ENCODE measurements at regions not wholly inside any gene's neighbourhood (a gene's known extent, or its start where the extent isn't known, plus 50 kb on each side); places are given as distances from the start of the nearest gene placed in this dataset.

- TF ChIP-seq CTCF (IDR thresholded peaks at IDR 0.05), result no peak
- no peak for TF ChIP-seq POLR2A (IDR thresholded peaks at IDR 0.05)
- TF ChIP-seq EP300 (IDR thresholded peaks at IDR 0.05), result peak in 1 of 2 donors; percentile 14
These were observed 51.1 kb upstream of the PODXL start for GRCh38 chr7:131607291-131608115.
